HEK293 (cell line): ENCODE measurements at regions not wholly inside any gene's neighbourhood (a gene's known extent, or its start where the extent isn't known, plus 50 kb on each side); places are given as distances from the start of the nearest gene placed in this dataset.

Source experiments
- TRIM28 ChIP-seq: IDR thresholded peaks from 2 replicates; pipeline ENCODE4 v1.6.1; 2011; ENCODE audit warnings: low read length, control low read depth, borderline replicate concordance
- ZNF530 ChIP-seq: fragments of 450-650 bp; formaldehyde crosslinking; IDR thresholded peaks from 2 replicates; pipeline ENCODE4 v1.5.1; 2016; ENCODE audit warnings: low read depth, missing biosample characterization, missing genetic modification characterization
- TF ChIP-seq, protein P1 (sequence below): fragments of 450-650 bp; formaldehyde crosslinking; IDR thresholded peaks from 2 replicates; pipeline ENCODE4 v1.5.1; 2016; ENCODE audit warnings: missing biosample characterization, missing genetic modification characterization, low read depth
- TF ChIP-seq, protein P2 (sequence below): fragments of 450-650 bp; formaldehyde crosslinking; IDR thresholded peaks from 2 replicates; pipeline ENCODE4 v1.5.1; 2016; ENCODE audit warnings: missing biosample characterization, missing genetic modification characterization

DNA sequence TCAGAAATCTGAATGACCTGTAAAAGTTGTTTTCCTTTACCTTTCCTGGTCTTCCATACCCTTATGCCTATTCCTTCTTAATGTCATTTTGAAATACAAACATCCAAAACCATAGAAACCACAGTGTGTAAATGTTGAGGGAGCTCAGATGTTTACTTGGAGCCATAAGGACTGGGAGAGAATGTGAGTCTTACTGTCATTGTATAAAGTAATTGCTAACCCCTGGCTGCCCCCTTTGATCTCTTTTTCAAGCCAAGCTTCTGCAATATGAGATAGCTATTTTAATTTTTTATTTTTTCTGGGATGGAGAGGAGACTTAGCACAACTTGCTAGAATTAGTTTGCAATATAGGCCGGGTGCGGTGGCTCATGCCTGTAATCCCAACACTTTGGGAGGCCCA, 124.4 kb upstream of the AKIRIN2 start:
- TF ChIP-seq, protein P1, sequence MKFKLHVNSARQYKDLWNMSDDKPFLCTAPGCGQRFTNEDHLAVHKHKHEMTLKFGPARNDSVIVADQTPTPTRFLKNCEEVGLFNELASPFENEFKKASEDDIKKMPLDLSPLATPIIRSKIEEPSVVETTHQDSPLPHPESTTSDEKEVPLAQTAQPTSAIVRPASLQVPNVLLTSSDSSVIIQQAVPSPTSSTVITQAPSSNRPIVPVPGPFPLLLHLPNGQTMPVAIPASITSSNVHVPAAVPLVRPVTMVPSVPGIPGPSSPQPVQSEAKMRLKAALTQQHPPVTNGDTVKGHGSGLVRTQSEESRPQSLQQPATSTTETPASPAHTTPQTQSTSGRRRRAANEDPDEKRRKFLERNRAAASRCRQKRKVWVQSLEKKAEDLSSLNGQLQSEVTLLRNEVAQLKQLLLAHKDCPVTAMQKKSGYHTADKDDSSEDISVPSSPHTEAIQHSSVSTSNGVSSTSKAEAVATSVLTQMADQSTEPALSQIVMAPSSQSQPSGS (tag by site-specific recombination) = no peak
- no peak for TF ChIP-seq TRIM28
- TF ChIP-seq ZNF530 = no peak
- TF ChIP-seq, protein P2, sequence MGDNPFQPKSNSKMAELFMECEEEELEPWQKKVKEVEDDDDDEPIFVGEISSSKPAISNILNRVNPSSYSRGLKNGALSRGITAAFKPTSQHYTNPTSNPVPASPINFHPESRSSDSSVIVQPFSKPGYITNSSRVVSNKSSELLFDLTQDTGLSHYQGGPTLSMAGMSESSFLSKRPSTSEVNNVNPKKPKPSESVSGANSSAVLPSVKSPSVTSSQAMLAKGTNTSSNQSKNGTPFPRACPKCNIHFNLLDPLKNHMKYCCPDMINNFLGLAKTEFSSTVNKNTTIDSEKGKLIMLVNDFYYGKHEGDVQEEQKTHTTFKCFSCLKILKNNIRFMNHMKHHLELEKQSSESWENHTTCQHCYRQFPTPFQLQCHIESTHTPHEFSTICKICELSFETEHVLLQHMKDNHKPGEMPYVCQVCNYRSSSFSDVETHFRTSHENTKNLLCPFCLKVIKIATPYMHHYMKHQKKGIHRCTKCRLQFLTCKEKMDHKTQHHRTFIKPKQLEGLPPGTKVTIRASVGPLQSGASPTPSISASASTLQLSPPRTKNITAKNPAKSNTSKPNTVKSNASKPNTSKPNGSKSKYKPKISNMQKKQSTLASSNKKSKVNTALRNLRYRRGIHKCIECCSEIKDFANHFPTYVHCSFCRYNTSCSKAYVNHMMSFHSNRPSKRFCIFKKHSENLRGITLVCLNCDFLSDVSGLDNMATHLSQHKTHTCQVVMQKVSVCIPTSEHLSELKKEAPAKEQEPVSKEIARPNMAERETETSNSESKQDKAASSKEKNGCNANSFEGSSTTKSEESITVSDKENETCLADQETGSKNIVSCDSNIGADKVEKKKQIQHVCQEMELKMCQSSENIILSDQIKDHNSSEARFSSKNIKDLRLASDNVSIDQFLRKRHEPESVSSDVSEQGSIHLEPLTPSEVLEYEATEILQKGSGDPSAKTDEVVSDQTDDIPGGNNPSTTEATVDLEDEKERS = no peak
